ENCODE measurements at regions not wholly inside any gene's neighbourhood (a gene's known extent, or its start where the extent isn't known, plus 50 kb on each side); places are given as distances from the start of the nearest gene placed in this dataset.

GRCh38 chr4:187276736-187277408, 553.2 kb upstream of the FAT1 start:
- 60 to 67% methylated on average over 7 of the region's 7 CpGs for WGBS, 2 donors (ENCODE audit: low coverage in 1 of 2)

GRCh38 chr4:187283201-187283955, 559.7 kb upstream of the FAT1 start:
- no peak overlapping the region for H3K4me3 ChIP-seq
- no peak for ATAC-seq
- no peak for TF ChIP-seq CTCF (IDR thresholded peaks at IDR 0.05)
- no peaks in the 10 kb centered on the region for H3K36me3 ChIP-seq
- WGBS, 2 donors (ENCODE audit: low coverage in 1 of 2): 36 to 38% methylated on average over 4 to 10 of the region's 10 CpGs
- no peaks in the 10 kb centered on the region for H3K4me1 ChIP-seq
- H3K9me3 ChIP-seq: no peaks in the 10 kb centered on the region
- no peak overlapping the region for H3K27ac ChIP-seq
- no peaks in the 10 kb centered on the region for H3K27me3 ChIP-seq

More at GRCh38 chr4:187276736-187277408, 553.2 kb upstream of the FAT1 start:
- Histone ChIP-seq H3K27ac (no peak overlapping the region), H3K4me3 (no peak overlapping the region), H3K27me3 (no peaks in the 10 kb centered on the region), H3K4me1 (no peaks in the 10 kb centered on the region), H3K9me3 (no peaks in the 10 kb centered on the region), H3K36me3 (no peaks in the 10 kb centered on the region)
- TF ChIP-seq POLR2A (IDR thresholded peaks at IDR 0.05) (no peak), EP300 (IDR thresholded peaks at IDR 0.05) (no peak), POLR2AphosphoS5 (IDR thresholded peaks at IDR 0.05) (no peak), CTCF (IDR thresholded peaks at IDR 0.05) (no peak)
- no peak for ATAC-seq

GRCh38 chr4:187286525-187286924, 562.9 kb upstream of the FAT1 start:
- H3K36me3 ChIP-seq: no peaks in the 10 kb centered on the region
- 46 to 53% methylated on average over 5 to 6 of the region's 6 CpGs for WGBS, 2 donors (ENCODE audit: low coverage in 1 of 2)
- H3K9me3 ChIP-seq: peaks cover 0 to 4% (median 0%) of the 10 kb centered on the region in 3 donors
- H3K27ac ChIP-seq: no peak overlapping the region
- no peak overlapping the region for H3K4me3 ChIP-seq
- TF ChIP-seq POLR2A (IDR thresholded peaks at IDR 0.05): no peak
- TF ChIP-seq EP300 (IDR thresholded peaks at IDR 0.05): no peak
- TF ChIP-seq POLR2AphosphoS5 (IDR thresholded peaks at IDR 0.05): no peak
- TF ChIP-seq CTCF (IDR thresholded peaks at IDR 0.05): no peak
- H3K27me3 ChIP-seq: no peaks in the 10 kb centered on the region
- ATAC-seq: no peak
- no peaks in the 10 kb centered on the region for H3K4me1 ChIP-seq

- 29 to 40% methylated on average over 2 of the region's 2 CpGs for WGBS, 2 donors (ENCODE audit: low coverage in 1 of 2)
- ATAC-seq: no peak
- H3K36me3 ChIP-seq: no peaks in the 10 kb centered on the region
- no peak for TF ChIP-seq POLR2A (IDR thresholded peaks at IDR 0.05)
- no peak for TF ChIP-seq CTCF (IDR thresholded peaks at IDR 0.05)
- no peak for TF ChIP-seq EP300 (IDR thresholded peaks at IDR 0.05)
- TF ChIP-seq POLR2AphosphoS5 (IDR thresholded peaks at IDR 0.05): no peak
- peaks cover 0 to 4% (median 0%) of the 10 kb centered on the region in 3 donors for H3K9me3 ChIP-seq
- H3K4me3 ChIP-seq: no peak overlapping the region
- no peaks in the 10 kb centered on the region for H3K4me1 ChIP-seq
- no peak overlapping the region for H3K27ac ChIP-seq
- H3K27me3 ChIP-seq: no peaks in the 10 kb centered on the region
These were observed 565.7 kb upstream of the FAT1 start for GRCh38 chr4:187289371-187289770.

- no peak overlapping the region for H3K27ac ChIP-seq
- WGBS, 2 donors (ENCODE audit: low coverage in 1 of 2): 30 to 48% methylated on average over 3 of the region's 3 CpGs
- no peaks in the 10 kb centered on the region for H3K36me3 ChIP-seq
- TF ChIP-seq POLR2A (IDR thresholded peaks at IDR 0.05) (no peak), CTCF (IDR thresholded peaks at IDR 0.05) (no peak), EP300 (IDR thresholded peaks at IDR 0.05) (no peak), POLR2AphosphoS5 (IDR thresholded peaks at IDR 0.05) (no peak)
- peaks cover 0 to 11% (median 0%) of the 10 kb centered on the region in 3 donors for H3K9me3 ChIP-seq
- no peak overlapping the region for H3K4me3 ChIP-seq
- no peaks in the 10 kb centered on the region for H3K4me1 ChIP-seq
- H3K27me3 ChIP-seq: no peaks in the 10 kb centered on the region
- ATAC-seq: no peak
These were observed 571.2 kb upstream of the FAT1 start for GRCh38 chr4:187294861-187295260.

Data from gastroesophageal sphincter (tissue), 4 donors.